K562 (cell line): ENCODE measurements at regions not wholly inside any gene's neighbourhood (a gene's known extent, or its start where the extent isn't known, plus 50 kb on each side); places are given as distances from the start of the nearest gene placed in this dataset.
A peak's percentile ranks its signal among the peaks of the same experiment; 100 is the strongest.

ENCODE experiments used
- ATAC-seq: fragments of 200-7000 bp; cut with Tn5 transposase; 3 replicates; pipeline ENCODE4 v1.9.1; 2020; ENCODE audit warnings: moderate library complexity
- BruUV-seq: library from RNA; stranded (reverse); fragments of 400-500 nt; replicated peaks from 2 replicates; lab custom pipeline; 2021; lab: Mats Ljungman, UMichigan
- CTCF ChIA-PET: fragments of 300-600 bp; formaldehyde crosslinking; extraction: SDS; loops from one replicate; lab custom pipeline; 2021; ENCODE audit warnings: low intra/inter-chr PET ratio; lab: Yijun Ruan, JAX
- POLR2A ChIA-PET: fragments of 300-600, 350-650 bp; sonication (Branson Sonifier 250); formaldehyde crosslinking; extraction: SDS; loops from one replicate; lab custom pipeline; 2021; ENCODE audit warnings: antibody characterized with exemption, inconsistent platforms; lab: Yijun Ruan, JAX
- DNase-seq, 4 experiments: peaks; one replicate each; pipeline versions ENCODE4 v3.0.0 to v3.0.0-alpha.2; 2011 to 2018; ENCODE audit warnings: low spot score in 3 of 4, mixed read lengths in 3 of 4; ENCODE audit errors: extremely low read depth in 1 of 4
- FAIRE-seq: peaks from 2 replicates; lab custom pipeline; 2011; peaks lifted over from hg19 to GRCh38; lab: Jason Lieb, UNC
- H2AFZ ChIP-seq: 2 replicates; pipeline ENCODE4 v1.6.0; 2011; ENCODE audit warnings: low read depth, low read length, control low read depth, inconsistent platforms
- H3K27ac ChIP-seq: fragments of 200-600 bp; 3 replicates; pipeline ENCODE4 v1.8.0; 2011; ENCODE audit warnings: low read depth, mild to moderate bottlenecking, control low read depth, inconsistent platforms, low read length, moderate library complexity, mixed read lengths; ENCODE audit errors: extremely low read depth
- H3K27me3 ChIP-seq, 2 experiments: fragments of 300-600 bp in 1 of 2; 2 replicates in 1 of 2; 3 replicates in 1 of 2; pipeline versions ENCODE4 v1.6.0 to v1.8.0; 2011; ENCODE audit warnings: inconsistent platforms in 2 of 2, low read length in 2 of 2, mild to moderate bottlenecking in 1 of 2, mixed read lengths in 1 of 2, moderate library complexity in 1 of 2; ENCODE audit not compliant: control insufficient read depth in 2 of 2, insufficient read depth in 2 of 2
- H3K36me3 ChIP-seq: fragments of 300-600 bp; 3 replicates; pipeline ENCODE4 v1.8.0; 2011; ENCODE audit warnings: mild to moderate bottlenecking, low read length, inconsistent platforms; ENCODE audit not compliant: control insufficient read depth, insufficient read depth
- H3K4me1 ChIP-seq, 2 experiments: fragments of 200-600 bp in 1 of 2; replicated peaks in 1 of 2; 2 replicates in 1 of 2; 3 replicates in 1 of 2; pipeline versions ENCODE4 v1.5.1 to v1.8.0; 2011; ENCODE audit warnings: inconsistent platforms in 2 of 2, low read length in 2 of 2, mild to moderate bottlenecking in 1 of 2, mixed read lengths in 1 of 2, moderate library complexity in 1 of 2; ENCODE audit not compliant: control insufficient read depth in 2 of 2, insufficient read depth in 2 of 2
- H3K4me2 ChIP-seq: 2 replicates; pipeline ENCODE4 v1.6.1; 2011; ENCODE audit warnings: low read length, control low read depth, inconsistent platforms, mixed read lengths; ENCODE audit not compliant: insufficient read depth
- H3K4me3 ChIP-seq: fragments of 200-600 bp; sonication (generic), shearing (Covaris generic); 2 replicates; pipeline ENCODE4 v1.5.1; 2016; ENCODE audit warnings: control low read depth, inconsistent platforms
- H3K79me2 ChIP-seq: fragments of 200-600 bp; 3 replicates; pipeline ENCODE4 v1.8.0; 2011; ENCODE audit warnings: low read length, inconsistent platforms; ENCODE audit not compliant: control insufficient read depth, insufficient read depth
- H3K9ac ChIP-seq, 2 experiments: 2 replicates each; pipeline versions ENCODE4 v1.6.0 to v1.6.1; 2011; ENCODE audit warnings: low read depth in 2 of 2, low read length in 2 of 2, control low read depth in 1 of 2, inconsistent platforms in 1 of 2, mild to moderate bottlenecking in 1 of 2, mixed read lengths in 1 of 2; ENCODE audit not compliant: insufficient read depth in 1 of 2
- H3K9me1 ChIP-seq: one replicate; pipeline ENCODE4 v1.6.0; 2011; ENCODE audit warnings: inconsistent platforms, mild to moderate bottlenecking, low read length, moderate library complexity; ENCODE audit not compliant: control insufficient read depth, insufficient read depth
- H3K9me3 ChIP-seq: replicated peaks from 2 replicates; pipeline ENCODE4 v1.5.1; 2011; ENCODE audit warnings: low read depth, low read length, inconsistent platforms; ENCODE audit not compliant: control insufficient read depth, insufficient read depth
- H4K20me1 ChIP-seq: replicated peaks from 2 replicates; pipeline ENCODE4 v1.6.1; 2011; ENCODE audit warnings: low read length, inconsistent platforms, mixed read lengths; ENCODE audit not compliant: control insufficient read depth, insufficient read depth
- ARID2 ChIP-seq: fragments of 450-650 bp; IDR thresholded peaks from 2 replicates; pipeline ENCODE4 v1.6.1; 2017; ENCODE audit warnings: antibody characterized with exemption, mild to moderate bottlenecking
- CTBP1 ChIP-seq: fragments of 450-650 bp; IDR thresholded peaks from 2 replicates; pipeline ENCODE4 v1.6.1; 2016; ENCODE audit warnings: borderline replicate concordance
- CTCF ChIP-seq, 3 experiments: IDR thresholded peaks in 2 of 3; conservative IDR thresholded peaks in 1 of 3; 2 replicates each; pipeline ENCODE4 v1.5.1; 2011 to 2012; ENCODE audit warnings: low read length in 3 of 3, mild to moderate bottlenecking in 3 of 3, control low read depth in 2 of 3, improper control_type of control experiment in 1 of 3, inconsistent platforms in 1 of 3, low read depth in 1 of 3, mixed read lengths in 1 of 3, moderate library complexity in 1 of 3; ENCODE audit not compliant: insufficient read depth in 2 of 3
- ETV1 ChIP-seq: fragments of 450-650 bp; conservative IDR thresholded peaks from 2 replicates; pipeline ENCODE4 v1.6.1; 2016; ENCODE audit warnings: missing genetic modification characterization, control low read depth, low read depth, missing compliant biosample characterization
- FOXP1 ChIP-seq: sonication (generic); formaldehyde crosslinking; IDR thresholded peaks from 2 replicates; pipeline ENCODE4 v1.8.0; 2022; ENCODE audit warnings: mild to moderate bottlenecking, missing genetic modification reagents
- HBP1 ChIP-seq: fragments of 450-650 bp; formaldehyde crosslinking; IDR thresholded peaks from 2 replicates; pipeline ENCODE4 v1.4.0; 2022; ENCODE audit warnings: missing genetic modification characterization
- ID3 ChIP-seq, 2 experiments: fragments of 250-450 bp in 1 of 2; fragments of 450-650 bp in 1 of 2; sonication (Bioruptor Pico) in 1 of 2; IDR thresholded peaks; 2 replicates each; pipeline versions ENCODE4 v1.6.1 to v1.8.0; 2016 to 2021; ENCODE audit warnings: mild to moderate bottlenecking in 2 of 2, moderate library complexity in 2 of 2, missing compliant biosample characterization in 1 of 2, missing genetic modification characterization in 1 of 2
- KDM1A ChIP-seq, 2 experiments: fragments of 450-650 bp; IDR thresholded peaks; 2 replicates each; pipeline ENCODE4 v1.6.1; 2016; ENCODE audit warnings: mild to moderate bottlenecking in 2 of 2
- MAFG ChIP-seq: fragments of 450-650 bp; conservative IDR thresholded peaks from 2 replicates; pipeline ENCODE4 v1.6.1; 2016; ENCODE audit warnings: missing genetic modification characterization, missing compliant biosample characterization
- MAFK ChIP-seq: IDR thresholded peaks from 2 replicates; pipeline ENCODE4 v1.6.1; 2011; ENCODE audit warnings: low read length, improper control_type of control experiment
- MYC ChIP-seq, 2 experiments: fragments of 250-450 bp in 1 of 2; sonication (Bioruptor Pico) in 1 of 2; IDR thresholded peaks; 2 replicates each; pipeline versions ENCODE4 v1.5.1 to v1.6.1; 2012 to 2021; ENCODE audit warnings: low read depth in 2 of 2, borderline replicate concordance in 1 of 2, improper control_type of control experiment in 1 of 2, low read length in 1 of 2, mild to moderate bottlenecking in 1 of 2, moderate library complexity in 1 of 2
- NELFE ChIP-seq: IDR thresholded peaks from 2 replicates; pipeline ENCODE4 v1.6.1; 2011; ENCODE audit warnings: mild to moderate bottlenecking; ENCODE audit not compliant: insufficient read depth, insufficient read length
- NR3C1 ChIP-seq: sonication (generic); formaldehyde crosslinking; IDR thresholded peaks from 2 replicates; pipeline ENCODE4 v1.8.1; 2022; ENCODE audit warnings: missing genetic modification reagents
- RHOXF2B ChIP-seq: fragments of 250-450 bp; sonication (Bioruptor Pico); conservative IDR thresholded peaks from 2 replicates; pipeline ENCODE4 v1.5.1; 2021
- SRSF9 ChIP-seq: fragments of 200-400 bp; formaldehyde crosslinking; IDR thresholded peaks from 2 replicates; pipeline ENCODE4 v1.6.1; 2017; ENCODE audit warnings: low read depth, low read length, borderline replicate concordance
- TCFL5 ChIP-seq: fragments of 250-450 bp; sonication (Bioruptor Pico); conservative IDR thresholded peaks from 2 replicates; pipeline ENCODE4 v1.6.1; 2021; ENCODE audit warnings: mild to moderate bottlenecking, moderate library complexity, matching md5 sums
- ZNF584 ChIP-seq: fragments of 200-800 bp; sonication (Bioruptor generic); IDR thresholded peaks from 2 replicates; pipeline ENCODE4 v1.6.1; 2016; ENCODE audit warnings: low read depth, mild to moderate bottlenecking, missing genetic modification characterization, missing compliant biosample characterization
- WGBS: fragments of 100-300 bp; shearing (Covaris generic); methylation state at CpG from one replicate; pipeline ENCODE4 v1.1.6; 2016; ENCODE audit warnings: low coverage, mixed read lengths; ENCODE audit not compliant: insufficient coverage; ENCODE audit errors: missing lambda C conversion rate; 5-methylcytosine and 5-hydroxymethylcytosine counted together
- in situ Hi-C: fragments of 300-500 bp; cut with MboI; formaldehyde crosslinking; loops from 4 replicates; pipeline ENCODE4 v1.15.0; 2018; ENCODE audit warnings: inconsistent platforms, mixed read lengths
- intact Hi-C: fragments of 100-400 bp; cut with micrococcal nuclease; formaldehyde crosslinking; loops from 2 replicates; pipeline ENCODE4 v1.14.2; 2022

- H3K9ac ChIP-seq, result no peak overlapping the region
- no peaks in the 10 kb centered on the region for H4K20me1 ChIP-seq
- ChIA-PET POLR2A (no interaction called here), CTCF (no interaction called here)
- ATAC-seq (no peak), FAIRE-seq (no peak), DNase-seq (peak in 1 of 4 experiments; percentile 3)
- intact Hi-C loops, result no loop called here
- WGBS, result 1% methylated on average over 3 of the region's 3 CpGs
- no peaks in the 10 kb centered on the region for H3K36me3 ChIP-seq
- no peaks in the 10 kb centered on the region for H3K79me2 ChIP-seq
- in situ Hi-C loops, result no loop called here
- BruUV-seq, result no TSS peak
- no peak overlapping the region for H3K4me3 ChIP-seq
- no peaks in the 10 kb centered on the region for H3K9me1 ChIP-seq
- no peak overlapping the region for H3K4me2 ChIP-seq
- H3K27ac ChIP-seq, result no peak overlapping the region
- no peaks in the 10 kb centered on the region for H3K9me3 ChIP-seq
- H3K4me1 ChIP-seq, result no peaks in the 10 kb centered on the region
- H2AFZ ChIP-seq, result no peak overlapping the region
- H3K27me3 ChIP-seq, result no peaks in the 10 kb centered on the region
- no peak for TF ChIP-seq RHOXF2B (CRISPR knock-in tag)
- no peak for TF ChIP-seq FOXP1 (CRISPR knock-in tag)
- no peak for TF ChIP-seq ID3 (CRISPR knock-in tag; IDR thresholded peaks at IDR 0.05)
- no peak for TF ChIP-seq ID3 (tag; IDR thresholded peaks at IDR 0.05)
- no peak for TF ChIP-seq TCFL5
- peak; percentile 49 for TF ChIP-seq MAFG (tag)
- TF ChIP-seq CTBP1, result no peak
- no peak for TF ChIP-seq NR3C1 (CRISPR knock-in tag)
- no peak for TF ChIP-seq NELFE
- peak in 1 of 3 experiments; percentile 18; a peak in 2 of 6 replicates for TF ChIP-seq CTCF (IDR thresholded peaks at IDR 0.05 in 2 of 3, conservative IDR thresholded peaks at IDR 0.05 in 1 of 3; ENCODE audit: insufficient read depth in 2 of 3, low read depth in 1 of 3, low read length in 3 of 3)
- no peak for TF ChIP-seq MYC (IDR thresholded peaks at IDR 0.05; ENCODE audit: low read depth, low read length)
- no peak for TF ChIP-seq MYC (CRISPR knock-in tag; IDR thresholded peaks at IDR 0.05; ENCODE audit: borderline replicate concordance, low read depth)
- no peak for TF ChIP-seq SRSF9
- TF ChIP-seq ARID2, result no peak
- TF ChIP-seq HBP1 (CRISPR knock-in tag), result no peak
- TF ChIP-seq MAFK, result peak; percentile 7; the same call in 1 of the 2 replicates
- TF ChIP-seq ZNF584 (CRISPR knock-in tag), result no peak
- no peak for TF ChIP-seq KDM1A (IDR thresholded peaks at IDR 0.05)
- TF ChIP-seq ETV1 (tag), result no peak
Measured at GRCh38 chr4:116055857-116056827, 942.7 kb upstream of the NDST4 start.
